Colonic mucosa (tissue), 4 donors: ENCODE measurements at regions not wholly inside any gene's neighbourhood (a gene's known extent, or its start where the extent isn't known, plus 50 kb on each side); places are given as distances from the start of the nearest gene placed in this dataset.

ENCODE experiments used
- DNase-seq: peaks from one replicate; pipeline ENCODE4 v3.0.0-alpha.2; 2020
- H3K27ac ChIP-seq: fragments of 200-600 bp; one replicate; pipeline ENCODE4 v1.8.0; 2021
- H3K27me3 ChIP-seq: fragments of 200-600 bp; one replicate; pipeline ENCODE4 v1.8.0; 2021
- H3K36me3 ChIP-seq: fragments of 200-600 bp; one replicate; pipeline ENCODE4 v1.8.0; 2021
- H3K4me1 ChIP-seq: fragments of 200-600 bp; one replicate; pipeline ENCODE4 v1.8.0; 2021; ENCODE audit warnings: mild to moderate bottlenecking
- H3K4me3 ChIP-seq: fragments of 200-600 bp; one replicate; pipeline ENCODE4 v1.8.0; 2021
- H3K9ac ChIP-seq, 2 donors: one replicate each; pipeline ENCODE4 v1.7.0; 2013; ENCODE audit warnings: control low read depth in 2 of 2, low read depth in 2 of 2, low read length in 2 of 2
- H3K9me3 ChIP-seq: fragments of 200-600 bp; one replicate; pipeline ENCODE4 v1.8.0; 2021
- CTCF ChIP-seq: fragments of 200-600 bp; IDR thresholded peaks from one replicate; pipeline ENCODE4 v1.8.0; 2022; ENCODE audit warnings: antibody characterized with exemption, mild to moderate bottlenecking
- intact Hi-C: fragments of 100-400 bp; cut with DNase I; formaldehyde crosslinking; loops from one replicate; pipeline ENCODE4 v1.14.1; 2022
- donor health status: healthy.
- donor health status: DM: no; HTN: no; CAD: no.
- donor health status: DM: no; HTN: no; CAD: no.

GRCh38 chr4:116438417-116438816 is 647.0 kb downstream of the TRAM1L1 start:
- Histone ChIP-seq H3K27me3 (no peaks in the 10 kb centered on the region), H3K36me3 (no peaks in the 10 kb centered on the region), H3K27ac (no peak overlapping the region), H3K4me3 (no peak overlapping the region), H3K4me1 (no peaks in the 10 kb centered on the region), H3K9ac (no peak overlapping the region), H3K9me3 (no peaks in the 10 kb centered on the region)
- intact Hi-C loops = no loop called here
- no peak for TF ChIP-seq CTCF
- DNase-seq = no peak

DNA sequence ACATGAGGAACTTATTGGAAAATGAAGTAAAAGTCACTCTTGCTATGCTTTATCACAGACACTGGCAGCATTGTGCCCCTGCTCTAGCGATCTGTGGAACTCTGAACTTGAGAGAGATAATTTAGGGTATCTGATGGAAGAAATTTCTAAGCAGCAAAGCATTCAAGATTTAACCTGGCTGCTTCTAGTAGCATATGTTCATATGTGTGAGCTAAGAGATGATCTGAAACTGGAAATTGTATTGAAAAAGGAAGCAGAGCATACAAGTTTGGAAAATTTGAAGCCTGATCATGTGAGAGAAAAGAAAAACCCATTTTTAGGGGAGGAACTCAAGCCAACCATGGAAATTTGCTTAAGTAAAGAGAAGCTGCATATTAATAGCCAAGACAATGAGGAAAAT is 657.7 kb downstream of the TRAM1L1 start:
- no peak overlapping the region for H3K9ac ChIP-seq
- no peaks in the 10 kb centered on the region for H3K9me3 ChIP-seq
- intact Hi-C loops = no loop called here
- TF ChIP-seq CTCF = no peak
- no peaks in the 10 kb centered on the region for H3K27me3 ChIP-seq
- H3K27ac ChIP-seq = no peak overlapping the region
- no peak for DNase-seq
- no peak overlapping the region for H3K4me3 ChIP-seq
- no peaks in the 10 kb centered on the region for H3K4me1 ChIP-seq
- no peaks in the 10 kb centered on the region for H3K36me3 ChIP-seq

DNA sequence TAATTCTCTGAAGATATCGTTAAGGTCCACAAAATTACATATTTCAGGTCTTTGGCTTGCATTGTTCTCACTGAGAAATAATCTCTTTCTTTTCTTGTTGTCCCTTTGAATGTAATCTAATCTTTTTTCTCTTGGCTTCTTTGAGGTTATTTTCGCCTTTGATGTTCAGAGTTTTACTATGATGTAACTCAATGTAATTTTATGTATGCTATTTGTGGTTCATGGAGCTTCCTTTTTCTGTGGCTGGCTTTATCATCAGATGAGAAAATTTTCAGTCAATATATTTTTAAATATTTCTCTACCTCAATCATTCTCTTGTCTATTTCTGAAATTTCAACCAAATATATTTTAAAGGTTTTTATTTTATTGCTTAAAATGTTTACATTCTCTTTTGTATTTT is 672.2 kb downstream of the TRAM1L1 start:
- Histone ChIP-seq H3K4me1 (no peaks in the 10 kb centered on the region), H3K27me3 (no peaks in the 10 kb centered on the region), H3K4me3 (no peak overlapping the region), H3K9me3 (no peaks in the 10 kb centered on the region), H3K9ac (no peak overlapping the region), H3K36me3 (no peaks in the 10 kb centered on the region), H3K27ac (no peak overlapping the region)
- no peak for TF ChIP-seq CTCF
- intact Hi-C loops = no loop called here
- DNase-seq = no peak

DNA sequence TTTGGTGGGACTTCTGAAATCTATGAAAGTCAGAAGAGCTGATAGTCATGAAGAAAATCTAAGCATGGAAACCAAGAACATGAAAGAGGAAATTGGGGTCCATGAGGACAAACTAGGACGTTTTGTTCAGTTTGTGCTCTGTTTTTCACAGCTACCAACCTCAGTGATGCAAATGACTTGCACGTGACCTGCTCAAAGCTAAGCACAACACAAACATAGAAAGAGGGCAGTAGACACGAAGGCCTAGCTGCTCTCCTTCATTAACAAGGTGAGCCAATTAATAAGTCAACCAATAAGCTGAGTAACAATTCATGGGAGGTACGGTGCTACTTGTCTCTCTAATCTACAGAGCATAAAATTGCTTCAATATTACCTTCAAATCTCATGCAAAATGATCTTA is 684.1 kb downstream of the TRAM1L1 start:
- no peaks in the 10 kb centered on the region for H3K4me1 ChIP-seq
- H3K36me3 ChIP-seq = no peaks in the 10 kb centered on the region
- no peaks in the 10 kb centered on the region for H3K27me3 ChIP-seq
- no peak for TF ChIP-seq CTCF
- H3K9me3 ChIP-seq = no peaks in the 10 kb centered on the region
- H3K4me3 ChIP-seq = no peak overlapping the region
- no peak overlapping the region for H3K9ac ChIP-seq
- intact Hi-C loops = no loop called here
- no peak for DNase-seq
- no peak overlapping the region for H3K27ac ChIP-seq

DNA sequence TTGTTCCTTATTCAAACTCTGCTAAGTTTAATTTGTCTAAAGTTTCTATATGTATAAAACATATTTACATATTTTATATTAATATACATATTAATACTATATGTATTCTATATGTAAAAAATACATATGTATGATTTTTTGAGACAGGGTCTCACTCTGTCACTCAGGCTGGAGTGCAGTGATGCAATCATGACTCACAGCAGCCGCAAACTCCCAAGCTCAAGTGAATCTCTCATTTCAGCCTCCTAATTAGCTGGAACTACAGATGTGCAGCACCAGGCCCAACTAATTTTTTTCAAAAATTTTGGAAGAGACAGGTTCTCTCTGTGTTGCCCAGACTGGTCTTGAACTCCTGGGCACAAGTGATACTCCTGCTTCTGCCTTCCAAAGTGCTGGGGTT is 684.9 kb downstream of the TRAM1L1 start:
- Histone ChIP-seq H3K9ac (no peak overlapping the region), H3K36me3 (no peaks in the 10 kb centered on the region), H3K9me3 (no peaks in the 10 kb centered on the region), H3K4me1 (no peaks in the 10 kb centered on the region), H3K4me3 (no peak overlapping the region), H3K27me3 (no peaks in the 10 kb centered on the region), H3K27ac (no peak overlapping the region)
- intact Hi-C loops = no loop called here
- no peak for DNase-seq
- no peak for TF ChIP-seq CTCF

DNA sequence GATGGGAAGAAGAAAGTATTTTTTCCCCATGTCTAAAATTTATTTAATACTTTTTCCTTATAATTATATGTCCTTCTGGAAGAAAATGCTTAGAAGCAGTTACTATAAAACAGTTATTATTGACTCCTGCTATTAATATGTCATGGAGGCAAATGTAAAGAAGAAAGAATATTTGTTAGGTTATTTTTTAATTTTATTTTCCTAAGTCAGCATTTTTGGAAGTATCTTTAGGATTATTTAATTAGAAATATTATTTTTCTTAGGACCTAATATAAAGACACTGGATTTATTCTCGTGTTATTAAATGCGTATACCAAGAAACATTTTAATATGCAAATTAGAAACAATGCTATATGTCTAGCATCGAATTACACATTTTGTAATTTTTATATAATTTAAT is 687.7 kb downstream of the TRAM1L1 start:
- Histone ChIP-seq H3K4me3 (no peak overlapping the region), H3K4me1 (no peaks in the 10 kb centered on the region), H3K27ac (no peak overlapping the region), H3K9ac (no peak overlapping the region), H3K9me3 (no peaks in the 10 kb centered on the region), H3K36me3 (no peaks in the 10 kb centered on the region), H3K27me3 (no peaks in the 10 kb centered on the region)
- TF ChIP-seq CTCF = no peak
- intact Hi-C loops = no loop called here
- DNase-seq = no peak
